WTC11 (cell line): ENCODE measurements at regions not wholly inside any gene's neighbourhood (a gene's known extent, or its start where the extent isn't known, plus 50 kb on each side); places are given as distances from the start of the nearest gene placed in this dataset.

Experiments used
- ATF1 ChIP-seq: sonication (generic); formaldehyde crosslinking; IDR thresholded peaks from 2 replicates; pipeline ENCODE4 v1.8.1; 2023; ENCODE audit warnings: mild to moderate bottlenecking, moderate library complexity, missing genetic modification reagents
- NR1H2 ChIP-seq: sonication (generic); formaldehyde crosslinking; IDR thresholded peaks from 2 replicates; pipeline ENCODE4 v1.9.0; 2021; ENCODE audit warnings: mild to moderate bottlenecking, moderate library complexity, missing genetic modification reagents
- TF ChIP-seq, protein P1 (sequence below): fragments of 200-600 bp; IDR thresholded peaks from 2 replicates; pipeline ENCODE4 v1.8.0; 2022; ENCODE audit warnings: antibody characterized with exemption
- TF ChIP-seq, protein P2 (sequence below): sonication (generic); formaldehyde crosslinking; IDR thresholded peaks from 2 replicates; pipeline ENCODE4 v1.8.0; 2022; ENCODE audit warnings: mild to moderate bottlenecking, missing genetic modification reagents
- TF ChIP-seq, protein P3 (sequence below): sonication (generic); formaldehyde crosslinking; IDR thresholded peaks from 2 replicates; pipeline ENCODE4 v1.8.1; 2023; ENCODE audit warnings: mild to moderate bottlenecking, missing genetic modification reagents, borderline replicate concordance

DNA sequence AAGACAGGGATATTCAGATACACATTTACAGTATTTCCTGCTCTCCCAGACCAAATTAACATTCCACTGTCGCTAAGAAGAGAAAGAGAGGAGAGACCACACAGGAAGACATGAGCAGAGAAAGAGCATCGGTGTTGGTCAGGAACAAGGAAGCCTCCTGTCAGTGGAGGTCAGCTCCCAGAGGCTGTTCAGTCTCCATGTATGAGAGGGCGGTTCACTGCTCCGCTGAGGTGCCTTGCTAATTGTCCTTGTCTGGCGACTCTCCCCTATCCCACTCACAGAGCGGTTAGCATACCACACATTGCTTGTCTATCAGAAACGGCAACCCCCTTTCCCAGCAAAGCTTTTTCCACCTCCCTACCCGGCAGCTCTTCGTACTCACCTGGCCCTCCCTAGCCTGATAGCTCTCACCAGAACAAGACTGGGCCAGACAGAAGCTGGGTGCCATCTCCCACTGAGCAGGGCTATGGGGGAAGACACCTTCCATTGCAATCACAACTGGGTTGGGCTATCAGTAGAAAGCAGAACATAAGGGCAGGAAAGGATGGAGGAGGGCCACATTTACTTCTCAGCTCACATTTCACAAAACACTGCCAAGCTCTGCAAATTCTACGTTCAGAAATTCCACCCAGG lies 58.6 kb upstream of the LMNB1 start:
- TF ChIP-seq, protein P1, sequence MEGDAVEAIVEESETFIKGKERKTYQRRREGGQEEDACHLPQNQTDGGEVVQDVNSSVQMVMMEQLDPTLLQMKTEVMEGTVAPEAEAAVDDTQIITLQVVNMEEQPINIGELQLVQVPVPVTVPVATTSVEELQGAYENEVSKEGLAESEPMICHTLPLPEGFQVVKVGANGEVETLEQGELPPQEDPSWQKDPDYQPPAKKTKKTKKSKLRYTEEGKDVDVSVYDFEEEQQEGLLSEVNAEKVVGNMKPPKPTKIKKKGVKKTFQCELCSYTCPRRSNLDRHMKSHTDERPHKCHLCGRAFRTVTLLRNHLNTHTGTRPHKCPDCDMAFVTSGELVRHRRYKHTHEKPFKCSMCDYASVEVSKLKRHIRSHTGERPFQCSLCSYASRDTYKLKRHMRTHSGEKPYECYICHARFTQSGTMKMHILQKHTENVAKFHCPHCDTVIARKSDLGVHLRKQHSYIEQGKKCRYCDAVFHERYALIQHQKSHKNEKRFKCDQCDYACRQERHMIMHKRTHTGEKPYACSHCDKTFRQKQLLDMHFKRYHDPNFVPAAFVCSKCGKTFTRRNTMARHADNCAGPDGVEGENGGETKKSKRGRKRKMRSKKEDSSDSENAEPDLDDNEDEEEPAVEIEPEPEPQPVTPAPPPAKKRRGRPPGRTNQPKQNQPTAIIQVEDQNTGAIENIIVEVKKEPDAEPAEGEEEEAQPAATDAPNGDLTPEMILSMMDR = no peak
- TF ChIP-seq, protein P2, sequence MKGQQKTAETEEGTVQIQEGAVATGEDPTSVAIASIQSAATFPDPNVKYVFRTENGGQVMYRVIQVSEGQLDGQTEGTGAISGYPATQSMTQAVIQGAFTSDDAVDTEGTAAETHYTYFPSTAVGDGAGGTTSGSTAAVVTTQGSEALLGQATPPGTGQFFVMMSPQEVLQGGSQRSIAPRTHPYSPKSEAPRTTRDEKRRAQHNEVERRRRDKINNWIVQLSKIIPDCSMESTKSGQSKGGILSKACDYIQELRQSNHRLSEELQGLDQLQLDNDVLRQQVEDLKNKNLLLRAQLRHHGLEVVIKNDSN (CRISPR knock-in tag) = no peak
- TF ChIP-seq ATF1 (CRISPR knock-in tag) (no peak), NR1H2 (no peak)
- TF ChIP-seq, protein P3, sequence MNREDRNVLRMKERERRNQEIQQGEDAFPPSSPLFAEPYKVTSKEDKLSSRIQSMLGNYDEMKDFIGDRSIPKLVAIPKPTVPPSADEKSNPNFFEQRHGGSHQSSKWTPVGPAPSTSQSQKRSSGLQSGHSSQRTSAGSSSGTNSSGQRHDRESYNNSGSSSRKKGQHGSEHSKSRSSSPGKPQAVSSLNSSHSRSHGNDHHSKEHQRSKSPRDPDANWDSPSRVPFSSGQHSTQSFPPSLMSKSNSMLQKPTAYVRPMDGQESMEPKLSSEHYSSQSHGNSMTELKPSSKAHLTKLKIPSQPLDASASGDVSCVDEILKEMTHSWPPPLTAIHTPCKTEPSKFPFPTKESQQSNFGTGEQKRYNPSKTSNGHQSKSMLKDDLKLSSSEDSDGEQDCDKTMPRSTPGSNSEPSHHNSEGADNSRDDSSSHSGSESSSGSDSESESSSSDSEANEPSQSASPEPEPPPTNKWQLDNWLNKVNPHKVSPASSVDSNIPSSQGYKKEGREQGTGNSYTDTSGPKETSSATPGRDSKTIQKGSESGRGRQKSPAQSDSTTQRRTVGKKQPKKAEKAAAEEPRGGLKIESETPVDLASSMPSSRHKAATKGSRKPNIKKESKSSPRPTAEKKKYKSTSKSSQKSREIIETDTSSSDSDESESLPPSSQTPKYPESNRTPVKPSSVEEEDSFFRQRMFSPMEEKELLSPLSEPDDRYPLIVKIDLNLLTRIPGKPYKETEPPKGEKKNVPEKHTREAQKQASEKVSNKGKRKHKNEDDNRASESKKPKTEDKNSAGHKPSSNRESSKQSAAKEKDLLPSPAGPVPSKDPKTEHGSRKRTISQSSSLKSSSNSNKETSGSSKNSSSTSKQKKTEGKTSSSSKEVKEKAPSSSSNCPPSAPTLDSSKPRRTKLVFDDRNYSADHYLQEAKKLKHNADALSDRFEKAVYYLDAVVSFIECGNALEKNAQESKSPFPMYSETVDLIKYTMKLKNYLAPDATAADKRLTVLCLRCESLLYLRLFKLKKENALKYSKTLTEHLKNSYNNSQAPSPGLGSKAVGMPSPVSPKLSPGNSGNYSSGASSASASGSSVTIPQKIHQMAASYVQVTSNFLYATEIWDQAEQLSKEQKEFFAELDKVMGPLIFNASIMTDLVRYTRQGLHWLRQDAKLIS (CRISPR knock-in tag) = no peak
